AG04449 (cell line): ENCODE measurements at regions not wholly inside any gene's neighbourhood (a gene's known extent, or its start where the extent isn't known, plus 50 kb on each side); places are given as distances from the start of the nearest gene placed in this dataset.

ENCODE experiments used
- CTCF ChIA-PET: fragments of 350-600 bp; formaldehyde crosslinking; extraction: SDS; loops from one replicate; lab custom pipeline; 2021; ENCODE audit warnings: antibody characterized with exemption; lab: Yijun Ruan, JAX
- POLR2A ChIA-PET: fragments of 400-600, 350-600 bp; formaldehyde crosslinking; extraction: SDS; loops from one replicate; lab custom pipeline; 2020; ENCODE audit warnings: antibody characterized with exemption, inconsistent platforms; lab: Yijun Ruan, JAX
- DNase-seq: peaks from one replicate; pipeline ENCODE4 v3.0.0-alpha.2; 2010; ENCODE audit warnings: low read depth, low spot score
- H3K4me3 ChIP-seq: 2 replicates; pipeline ENCODE4 v1.5.1; 2011; ENCODE audit warnings: low read depth, mild to moderate bottlenecking, control low read depth, low read length
- TF ChIP-seq, protein P1 (sequence below): IDR thresholded peaks from one replicate; pipeline ENCODE4 v1.5.1; 2011; ENCODE audit warnings: mild to moderate bottlenecking, moderate library complexity, low read length, control low read depth, inconsistent platforms; ENCODE audit not compliant: insufficient read depth; ENCODE audit errors: missing control alignments

DNA sequence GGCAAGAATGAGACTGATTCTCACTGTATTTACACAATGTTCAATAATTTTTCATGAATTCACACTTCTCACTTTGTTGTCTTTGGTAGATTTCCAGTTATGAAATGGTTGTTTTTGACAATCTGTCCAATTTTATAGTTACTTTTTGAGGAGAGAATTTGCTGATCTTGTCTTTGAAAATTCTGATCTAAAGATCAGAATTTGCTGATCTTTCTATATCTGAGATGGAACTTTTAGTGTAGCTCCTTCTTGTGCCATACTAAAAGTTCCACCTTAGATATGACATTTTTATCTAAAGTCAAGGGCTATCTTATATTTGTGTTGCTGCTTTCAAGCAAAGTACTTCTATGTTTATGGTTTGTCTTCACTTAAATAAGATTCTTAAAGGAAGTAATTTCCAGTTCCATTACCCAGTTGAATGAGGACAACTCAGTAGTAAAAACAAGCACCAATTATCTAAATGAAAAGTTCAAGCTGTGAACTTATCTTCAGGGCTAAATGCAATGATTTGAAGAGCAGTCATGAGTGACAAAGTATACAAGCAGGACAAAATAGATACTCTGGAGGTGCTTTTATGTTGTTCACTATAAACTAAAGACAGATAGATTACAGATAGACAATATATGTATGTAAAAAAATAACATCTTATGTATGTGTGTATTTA lies 76.4 kb upstream of the FOXG1 start:
- TF ChIP-seq, protein P1, sequence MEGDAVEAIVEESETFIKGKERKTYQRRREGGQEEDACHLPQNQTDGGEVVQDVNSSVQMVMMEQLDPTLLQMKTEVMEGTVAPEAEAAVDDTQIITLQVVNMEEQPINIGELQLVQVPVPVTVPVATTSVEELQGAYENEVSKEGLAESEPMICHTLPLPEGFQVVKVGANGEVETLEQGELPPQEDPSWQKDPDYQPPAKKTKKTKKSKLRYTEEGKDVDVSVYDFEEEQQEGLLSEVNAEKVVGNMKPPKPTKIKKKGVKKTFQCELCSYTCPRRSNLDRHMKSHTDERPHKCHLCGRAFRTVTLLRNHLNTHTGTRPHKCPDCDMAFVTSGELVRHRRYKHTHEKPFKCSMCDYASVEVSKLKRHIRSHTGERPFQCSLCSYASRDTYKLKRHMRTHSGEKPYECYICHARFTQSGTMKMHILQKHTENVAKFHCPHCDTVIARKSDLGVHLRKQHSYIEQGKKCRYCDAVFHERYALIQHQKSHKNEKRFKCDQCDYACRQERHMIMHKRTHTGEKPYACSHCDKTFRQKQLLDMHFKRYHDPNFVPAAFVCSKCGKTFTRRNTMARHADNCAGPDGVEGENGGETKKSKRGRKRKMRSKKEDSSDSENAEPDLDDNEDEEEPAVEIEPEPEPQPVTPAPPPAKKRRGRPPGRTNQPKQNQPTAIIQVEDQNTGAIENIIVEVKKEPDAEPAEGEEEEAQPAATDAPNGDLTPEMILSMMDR, result no peak
- POLR2A ChIA-PET, result no interaction called here
- H3K4me3 ChIP-seq, result no peak overlapping the region
- DNase-seq, result no peak
- CTCF ChIA-PET, result no interaction called here

DNA sequence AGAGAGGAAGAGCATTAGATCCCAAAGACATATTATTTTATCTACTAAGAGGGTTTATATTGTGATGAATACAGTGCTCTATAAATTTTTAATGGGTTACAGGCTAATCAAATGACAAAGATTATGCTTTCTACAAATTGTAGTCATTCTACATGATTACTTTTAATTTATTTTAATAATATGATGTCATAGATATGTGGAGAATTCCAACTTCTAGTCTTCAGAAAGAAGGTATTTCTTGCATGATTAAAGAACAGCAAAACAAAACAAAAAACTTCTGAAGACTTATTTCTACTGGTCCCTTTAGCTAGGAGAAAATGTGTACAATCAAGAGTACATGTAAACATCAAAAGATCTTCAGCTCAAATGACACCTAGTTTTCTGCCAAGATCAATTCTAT lies 71.5 kb upstream of the FOXG1 start:
- DNase-seq, result no peak
- no peak overlapping the region for H3K4me3 ChIP-seq
- TF ChIP-seq, protein P1, result no peak
- ChIA-PET CTCF (no interaction called here), POLR2A (no interaction called here)

DNA sequence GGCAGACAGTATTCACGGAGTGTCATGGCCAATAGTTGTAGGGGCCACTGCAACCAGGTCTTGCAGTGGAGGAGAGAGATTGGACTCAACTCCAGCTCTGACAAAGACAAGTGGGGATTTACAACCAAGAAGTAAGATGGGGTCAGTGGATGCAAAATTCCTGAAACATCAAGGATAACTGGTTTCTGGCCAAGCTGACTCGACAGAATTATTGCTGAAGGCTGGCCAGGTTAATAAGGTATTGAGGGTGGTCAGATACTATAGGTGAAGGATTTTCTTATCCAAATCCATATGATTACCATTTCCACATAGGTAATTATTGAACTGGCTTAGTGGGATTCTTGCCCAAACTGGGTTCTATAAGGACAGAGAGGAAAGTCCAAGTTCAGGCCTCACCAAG lies 64.9 kb upstream of the FOXG1 start:
- no peak overlapping the region for H3K4me3 ChIP-seq
- POLR2A ChIA-PET, result no interaction called here
- CTCF ChIA-PET, result no interaction called here
- no peak for DNase-seq
- TF ChIP-seq, protein P1, result no peak

DNA sequence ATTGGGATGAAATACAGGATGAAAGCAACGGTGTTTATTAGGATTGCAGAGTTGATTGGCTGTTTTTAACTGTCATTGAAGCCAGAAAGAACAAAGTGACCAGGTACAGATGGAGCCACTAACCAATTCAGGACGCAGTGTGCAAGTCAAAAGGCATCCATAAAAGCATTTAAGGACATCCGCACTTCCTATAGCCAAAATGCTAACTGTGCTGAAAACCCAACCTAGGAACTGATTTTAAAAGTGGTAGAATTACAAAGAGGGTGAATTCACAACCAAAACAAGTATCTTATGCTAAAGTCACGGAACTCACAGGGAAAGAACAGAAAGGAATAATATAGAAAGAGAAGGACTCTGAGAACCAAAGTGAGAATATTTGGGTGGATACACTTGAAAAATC lies 63.1 kb upstream of the FOXG1 start:
- TF ChIP-seq, protein P1, result no peak
- POLR2A ChIA-PET, result no interaction called here
- H3K4me3 ChIP-seq, result no peak overlapping the region
- CTCF ChIA-PET, result no interaction called here
- no peak for DNase-seq

DNA sequence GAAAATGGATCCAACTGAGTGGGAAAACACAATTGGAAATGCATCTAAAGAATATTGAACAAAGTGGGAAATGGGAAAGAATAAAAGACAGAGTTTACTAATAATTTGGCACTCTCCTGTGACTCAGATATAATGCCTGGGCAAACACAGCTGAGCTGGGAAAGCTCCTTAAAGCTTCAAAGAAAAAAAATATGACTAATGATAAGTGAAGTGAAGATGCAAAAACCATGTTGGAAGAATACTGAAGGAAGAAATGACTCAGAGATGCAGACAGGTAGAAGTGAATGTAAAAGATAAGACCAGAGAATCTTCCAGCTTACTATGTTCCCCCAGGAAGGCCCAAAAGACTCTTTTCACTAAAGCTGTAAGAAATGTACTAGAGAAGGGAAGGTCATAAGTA lies 62.4 kb upstream of the FOXG1 start:
- no peak overlapping the region for H3K4me3 ChIP-seq
- CTCF ChIA-PET, result no interaction called here
- TF ChIP-seq, protein P1, result no peak
- DNase-seq, result no peak
- POLR2A ChIA-PET, result no interaction called here

DNA sequence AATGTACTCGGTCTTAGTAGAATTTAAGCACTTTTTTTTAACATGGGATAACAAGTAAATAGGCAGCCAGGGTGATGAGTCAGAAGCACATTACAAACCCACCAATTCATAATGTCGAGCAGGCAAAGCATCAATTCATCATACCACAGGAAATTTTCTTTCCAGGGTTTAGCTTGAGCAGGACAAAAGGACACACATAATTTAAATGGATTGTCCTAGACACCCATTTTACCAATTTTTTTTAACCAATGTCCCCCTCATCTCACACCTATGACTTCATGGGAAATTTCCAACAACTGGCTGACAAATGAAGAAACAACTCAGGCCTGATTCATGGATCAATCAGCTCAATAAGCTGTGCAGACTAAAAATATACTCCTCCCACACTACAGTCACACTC lies 58.8 kb upstream of the FOXG1 start:
- POLR2A ChIA-PET, result no interaction called here
- DNase-seq, result peak; percentile 29
- CTCF ChIA-PET, result no interaction called here
- TF ChIP-seq, protein P1, result no peak
- H3K4me3 ChIP-seq, result no peak overlapping the region
